Esophagus squamous epithelium (tissue), 5 donors: ENCODE measurements at regions not wholly inside any gene's neighbourhood (a gene's known extent, or its start where the extent isn't known, plus 50 kb on each side); places are given as distances from the start of the nearest gene placed in this dataset.

Source experiments
- DNase-seq: peaks from one replicate; lab custom pipeline; 2025; lab: John Stamatoyannopoulos, UW
- H3K27ac ChIP-seq, 4 donors: fragments of 200-600 bp; sonication (generic); one replicate each; pipeline ENCODE4 v1.5.1; 2016 to 2019; ENCODE audit warnings: mild to moderate bottlenecking in 1 of 4
- H3K27me3 ChIP-seq, 4 donors: fragments of 200-600 bp; sonication (generic); 1 replicate in 3 of 4; 2 replicates in 1 of 4; pipeline versions ENCODE4 v1.5.1 to v1.6.0; 2017 to 2021; ENCODE audit warnings: antibody characterized with exemption in 1 of 4
- H3K36me3 ChIP-seq, 3 donors: fragments of 200-600 bp; sonication (generic); one replicate each; pipeline ENCODE4 v1.5.1; 2016 to 2019
- H3K4me1 ChIP-seq, 3 donors: fragments of 200-600 bp; sonication (generic); one replicate each; pipeline ENCODE4 v1.5.1; 2017 to 2019
- H3K4me3 ChIP-seq, 4 donors: fragments of 200-600 bp; sonication (generic); 1 replicate in 3 of 4; 2 replicates in 1 of 4; pipeline ENCODE4 v1.5.1; 2016 to 2019; ENCODE audit warnings: mild to moderate bottlenecking in 2 of 4, moderate library complexity in 1 of 4
- H3K9me3 ChIP-seq, 3 donors: fragments of 200-600 bp; sonication (generic); one replicate each; pipeline ENCODE4 v1.5.1; 2016 to 2019
- CTCF ChIP-seq, 6 experiments: fragments of 450-650 bp in 4 of 6; fragments of 200-600 bp in 2 of 6; sonication (generic) in 2 of 6; IDR thresholded peaks; one replicate each; pipeline ENCODE4 v1.5.1; 2016 to 2019; ENCODE audit warnings: antibody characterized with exemption in 6 of 6, mild to moderate bottlenecking in 4 of 6, moderate library complexity in 4 of 6
- POLR2A ChIP-seq, 4 donors: fragments of 450-650 bp; IDR thresholded peaks; one replicate each; pipeline ENCODE4 v1.6.1; 2017; ENCODE audit warnings: antibody characterized with exemption in 4 of 4, mild to moderate bottlenecking in 4 of 4, moderate library complexity in 3 of 4
- WGBS, 2 donors: methylation state at CpG; one replicate each; pipeline ENCODE4 v1.1.5; 2018; 5-methylcytosine and 5-hydroxymethylcytosine counted together
- intact Hi-C: fragments of 100-400 bp; cut with DNase I; formaldehyde crosslinking; loops from one replicate; pipeline ENCODE4 v1.15.0; 2022
- donor health status: DM: yes; HTN: yes; CAD: no.

GRCh38 chr7:15916681-15917380 lies 230.3 kb upstream of the MEOX2 start:
- no peak for DNase-seq
- 42 to 54% methylated on average over 4 of the region's 4 CpGs for WGBS, 2 donors
- Histone ChIP-seq H3K4me1 (no peaks in the 10 kb centered on the region), H3K4me3 (no peak overlapping the region), H3K27ac (peak overlapping the region in 1 of 4 donors; percentile 16), H3K27me3 (no peaks in the 10 kb centered on the region), H3K9me3 (no peaks in the 10 kb centered on the region), H3K36me3 (no peaks in the 10 kb centered on the region)
- intact Hi-C loops = no loop called here
- TF ChIP-seq POLR2A (IDR thresholded peaks at IDR 0.05) (no peak), CTCF (IDR thresholded peaks at IDR 0.05) (no peak)

- Histone ChIP-seq H3K4me3 (no peak overlapping the region), H3K9me3 (no peaks in the 10 kb centered on the region), H3K27ac (no peak overlapping the region), H3K27me3 (no peaks in the 10 kb centered on the region), H3K4me1 (no peaks in the 10 kb centered on the region), H3K36me3 (no peaks in the 10 kb centered on the region)
- intact Hi-C loops = no loop called here
- TF ChIP-seq CTCF (IDR thresholded peaks at IDR 0.05) = no peak
- no peak for TF ChIP-seq POLR2A (IDR thresholded peaks at IDR 0.05)
- WGBS, 2 donors = 79 to 89% methylated on average over 6 of the region's 6 CpGs
- DNase-seq = no peak
Observed at GRCh38 chr7:15915686-15916293, 229.3 kb upstream of the MEOX2 start.

- Histone ChIP-seq H3K27me3 (no peaks in the 10 kb centered on the region), H3K36me3 (no peaks in the 10 kb centered on the region), H3K9me3 (no peaks in the 10 kb centered on the region), H3K4me1 (no peaks in the 10 kb centered on the region), H3K4me3 (no peak overlapping the region), H3K27ac (no peak overlapping the region)
- no peak for TF ChIP-seq CTCF (IDR thresholded peaks at IDR 0.05)
- 68 to 69% methylated on average over 2 of the region's 2 CpGs for WGBS, 2 donors
- intact Hi-C loops = no loop called here
- DNase-seq = no peak
Observed at GRCh38 chr7:15914611-15915010, 228.1 kb upstream of the MEOX2 start.

GRCh38 chr7:15906436-15906835 lies 220.0 kb upstream of the MEOX2 start:
- H3K36me3 ChIP-seq = no peaks in the 10 kb centered on the region
- no peaks in the 10 kb centered on the region for H3K27me3 ChIP-seq
- H3K4me3 ChIP-seq = no peak overlapping the region
- 70 to 77% methylated on average over 1 of the region's 1 CpG for WGBS, 2 donors
- TF ChIP-seq CTCF (IDR thresholded peaks at IDR 0.05) (no peak), POLR2A (IDR thresholded peaks at IDR 0.05) (no peak)
- H3K27ac ChIP-seq = no peak overlapping the region
- H3K4me1 ChIP-seq = no peaks in the 10 kb centered on the region
- DNase-seq = no peak
- H3K9me3 ChIP-seq = no peaks in the 10 kb centered on the region
- intact Hi-C loops = no loop called here

- Histone ChIP-seq H3K27ac (no peak overlapping the region), H3K4me3 (no peak overlapping the region), H3K9me3 (no peaks in the 10 kb centered on the region), H3K4me1 (no peaks in the 10 kb centered on the region), H3K27me3 (no peaks in the 10 kb centered on the region), H3K36me3 (no peaks in the 10 kb centered on the region)
- intact Hi-C loops = no loop called here
- TF ChIP-seq CTCF (IDR thresholded peaks at IDR 0.05) (no peak), POLR2A (IDR thresholded peaks at IDR 0.05) (no peak)
- DNase-seq = no peak
- 81 to 84% methylated on average over 8 of the region's 8 CpGs for WGBS, 2 donors
Observed at GRCh38 chr7:15905251-15906040, 219.0 kb upstream of the MEOX2 start.
